GM19468 (cell line): ENCODE measurements at regions not wholly inside any gene's neighbourhood (a gene's known extent, or its start where the extent isn't known, plus 50 kb on each side); places are given as distances from the start of the nearest gene placed in this dataset.
"Not testable (repeated sequence)": the region's sequence is repeated elsewhere in the genome, so short reads cannot be mapped to it uniquely, and the experiment has no call there.

Source experiments
- ATAC-seq: cut with Tn5 transposase; IDR thresholded peaks from one replicate; pipeline ENCODE4 v1.9.1; 2021; ENCODE audit warnings: mild to moderate bottlenecking, moderate library complexity, moderate number of reproducible peaks; ENCODE audit not compliant: unreplicated experiment; ENCODE audit errors: extremely low read depth

DNA sequence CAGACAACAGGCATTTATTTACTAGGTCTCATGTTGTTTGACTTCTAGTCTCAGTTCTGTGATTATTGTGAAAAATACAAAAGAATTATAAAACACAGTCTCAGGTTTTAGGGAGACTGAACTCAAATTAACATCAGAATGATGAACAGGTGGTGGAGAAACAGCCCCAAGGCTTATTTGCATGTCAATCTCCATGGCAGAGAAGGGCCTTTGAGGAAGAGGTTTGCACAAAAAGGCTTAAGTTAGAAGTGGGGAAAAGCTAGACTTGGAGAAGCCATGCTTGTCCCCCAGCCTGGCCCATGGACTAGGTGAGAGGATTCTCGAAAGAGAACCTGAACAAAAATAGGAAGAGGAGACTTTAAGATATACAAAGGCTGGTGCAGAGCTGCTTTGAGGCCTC lies 183.3 kb downstream of the EDN1 start:
- no peak for ATAC-seq

DNA sequence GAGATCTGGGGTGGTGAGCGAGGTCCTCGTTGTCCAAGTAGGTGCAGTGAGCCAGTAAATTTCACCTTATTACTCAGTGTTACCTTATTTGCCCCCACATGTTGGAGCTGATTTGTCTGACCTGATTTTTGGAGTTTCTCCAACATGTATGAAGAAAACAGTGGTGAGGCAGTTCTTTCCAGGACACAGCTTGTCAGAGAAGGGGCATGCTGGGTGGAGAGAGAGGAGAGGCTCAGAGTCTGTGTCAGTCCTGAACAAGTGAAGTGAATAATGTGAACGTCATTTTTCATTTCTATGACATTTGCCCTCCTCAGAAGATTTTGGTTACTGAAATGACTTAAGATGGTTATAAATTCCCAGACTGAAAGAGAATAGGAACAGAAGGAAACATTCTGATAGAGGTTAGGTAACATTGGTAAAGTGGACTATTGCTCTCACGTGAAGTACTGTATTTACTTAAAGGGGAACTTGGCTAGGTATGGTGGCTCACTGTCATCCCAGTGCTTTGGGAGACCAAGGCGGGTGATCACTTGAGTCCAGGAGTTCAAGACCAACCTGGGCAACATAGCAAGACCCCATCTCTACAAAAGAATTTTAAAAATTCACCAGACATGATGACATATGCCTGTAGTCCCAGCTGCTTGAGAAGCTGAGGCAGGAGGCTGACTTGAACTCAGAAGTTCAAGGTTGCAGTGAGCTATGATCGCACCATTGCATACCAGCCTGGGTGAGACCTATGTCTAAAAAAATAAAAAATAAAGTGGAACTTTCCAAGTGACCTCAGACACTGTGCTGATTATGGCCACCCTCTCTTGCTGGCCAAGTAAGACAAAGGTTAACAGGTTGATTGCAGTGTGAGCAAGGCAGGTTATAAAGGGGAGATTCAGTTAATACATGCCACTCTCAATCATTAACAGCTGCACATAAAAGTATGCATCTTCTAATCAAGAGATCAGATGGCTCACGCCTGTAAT lies 184.3 kb downstream of the EDN1 start:
- ATAC-seq: no peak

DNA sequence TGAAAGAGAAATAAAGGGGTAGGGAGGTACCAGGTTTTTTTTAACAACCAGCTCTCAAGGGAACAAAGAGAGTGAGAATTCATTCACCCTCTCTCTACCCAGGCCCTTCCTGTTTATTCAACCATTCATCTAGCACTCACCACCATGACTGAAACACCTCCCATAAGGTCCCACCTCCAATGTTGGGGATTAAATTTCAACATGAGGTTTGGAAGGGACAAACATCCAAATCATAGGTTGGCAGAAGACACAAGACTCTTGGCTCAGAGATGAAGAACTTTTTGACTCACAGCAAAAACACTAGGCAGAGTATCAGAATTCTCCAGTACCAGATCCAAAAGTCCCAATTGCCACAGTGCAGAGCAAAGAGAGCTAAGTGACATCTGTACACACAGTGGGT lies 186.3 kb downstream of the EDN1 start:
- no peak for ATAC-seq

DNA sequence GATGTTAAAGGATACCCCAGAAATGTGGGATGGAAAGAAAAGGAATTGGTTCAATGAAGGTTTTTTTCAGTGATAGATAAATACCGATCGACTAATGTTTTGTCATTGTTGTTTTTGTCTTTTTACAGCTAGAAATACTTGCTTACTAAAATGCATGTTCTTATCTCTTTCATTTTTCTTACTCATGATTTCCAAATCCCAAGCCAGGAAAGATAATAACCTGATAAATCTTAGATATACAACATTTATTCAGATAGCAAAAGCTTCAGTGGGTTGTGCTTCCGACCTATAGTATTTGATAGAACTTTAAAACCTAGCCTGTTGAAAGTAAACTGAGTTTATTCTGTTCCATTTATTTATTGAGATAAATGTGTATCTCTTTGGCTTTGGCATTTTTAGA lies 187.5 kb downstream of the EDN1 start:
- ATAC-seq: no peak

DNA sequence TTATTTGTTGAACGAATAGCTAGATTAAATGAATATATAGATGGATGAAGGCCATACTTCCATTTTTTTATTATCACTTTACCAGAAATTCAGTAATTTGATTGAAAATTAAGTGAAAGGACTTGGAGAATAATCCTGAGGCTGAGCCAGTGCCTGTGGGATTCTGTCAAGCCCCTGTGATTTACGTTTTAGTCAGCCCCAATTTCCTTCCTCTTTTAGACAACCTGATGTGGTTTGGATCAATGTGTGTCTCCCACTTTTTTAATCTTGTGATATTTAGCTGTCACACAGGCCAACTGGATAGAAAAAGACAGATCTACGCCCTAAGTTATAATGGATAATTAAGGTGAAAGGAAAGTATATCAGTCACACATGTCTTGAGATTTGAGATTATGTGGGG lies 188.8 kb downstream of the EDN1 start:
- no peak for ATAC-seq

DNA sequence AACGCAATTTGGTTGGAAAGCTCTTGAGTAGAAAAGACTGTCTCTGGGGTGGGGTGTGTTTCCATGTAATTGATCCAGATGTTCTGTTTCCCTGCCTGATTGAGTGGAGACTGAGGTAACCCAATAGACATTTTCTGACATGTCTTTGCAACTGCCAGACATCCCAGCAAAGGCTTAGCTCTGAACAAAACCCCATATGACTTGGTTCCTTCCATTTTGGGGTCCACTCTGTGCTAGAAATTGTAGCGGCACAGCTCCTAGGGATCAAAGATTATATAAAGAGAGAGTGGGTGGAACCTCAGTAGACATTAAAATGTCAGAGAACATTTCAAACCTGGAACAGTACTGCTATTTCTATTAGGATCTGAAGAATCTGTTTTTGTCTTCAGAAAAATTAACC lies 189.3 kb downstream of the EDN1 start:
- no peak for ATAC-seq

DNA sequence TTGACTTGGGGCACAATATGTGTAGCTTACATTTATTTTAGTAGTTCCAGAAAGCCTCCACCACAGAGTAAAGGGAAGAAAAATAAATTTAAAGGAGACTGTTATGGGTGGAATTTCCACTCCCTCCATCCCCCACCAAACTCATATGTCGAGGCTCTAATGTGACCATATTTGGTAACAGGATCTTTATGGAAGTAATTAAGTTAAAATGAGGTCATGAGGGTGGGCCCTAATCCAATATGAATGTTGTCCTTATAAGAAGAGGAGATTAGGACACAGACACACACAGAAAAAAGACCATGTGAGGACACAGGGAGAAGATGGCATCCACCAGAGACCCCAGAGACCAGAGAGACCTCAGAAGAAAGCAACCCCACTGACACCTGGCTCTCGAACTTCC lies 189.7 kb downstream of the EDN1 start:
- no peak for ATAC-seq

DNA sequence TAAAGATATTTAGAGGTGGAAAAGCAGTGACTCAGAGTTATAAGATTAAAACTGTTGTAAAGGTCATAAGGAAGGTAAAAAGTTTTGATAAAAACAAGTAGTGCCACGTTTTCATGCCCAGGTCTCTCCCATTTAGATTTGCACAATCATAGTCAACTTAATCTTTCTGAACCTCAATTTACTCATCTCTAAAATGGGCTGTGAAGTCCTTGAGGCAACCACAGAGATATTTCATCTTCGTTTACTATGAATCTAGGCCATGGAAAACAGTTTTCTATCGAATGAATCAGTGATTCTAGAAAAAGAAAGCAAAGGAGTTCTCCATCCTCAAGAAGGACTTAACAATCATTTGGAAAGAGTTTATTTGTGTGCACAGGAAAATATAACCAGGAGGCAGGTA lies 190.2 kb downstream of the EDN1 start:
- ATAC-seq: no peak

DNA sequence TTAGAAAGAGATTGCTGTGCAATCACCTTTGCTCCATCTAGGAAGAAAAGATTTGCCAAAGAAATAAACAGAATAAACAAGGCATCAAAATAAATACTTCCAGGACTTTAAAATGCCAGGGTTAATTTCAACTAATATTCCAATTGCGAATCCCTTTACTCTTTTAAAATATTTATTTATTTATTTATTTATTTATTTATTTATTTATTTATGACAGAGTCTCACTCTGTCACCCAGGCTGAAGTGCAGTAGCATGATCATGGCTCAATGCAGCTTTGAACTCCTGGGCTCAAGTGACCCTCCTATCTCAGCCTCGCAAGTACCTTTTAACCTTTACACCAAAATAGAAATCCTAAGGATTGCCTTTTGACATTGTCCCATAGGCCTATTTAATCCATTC lies 191.1 kb downstream of the EDN1 start:
- ATAC-seq: no peak

DNA sequence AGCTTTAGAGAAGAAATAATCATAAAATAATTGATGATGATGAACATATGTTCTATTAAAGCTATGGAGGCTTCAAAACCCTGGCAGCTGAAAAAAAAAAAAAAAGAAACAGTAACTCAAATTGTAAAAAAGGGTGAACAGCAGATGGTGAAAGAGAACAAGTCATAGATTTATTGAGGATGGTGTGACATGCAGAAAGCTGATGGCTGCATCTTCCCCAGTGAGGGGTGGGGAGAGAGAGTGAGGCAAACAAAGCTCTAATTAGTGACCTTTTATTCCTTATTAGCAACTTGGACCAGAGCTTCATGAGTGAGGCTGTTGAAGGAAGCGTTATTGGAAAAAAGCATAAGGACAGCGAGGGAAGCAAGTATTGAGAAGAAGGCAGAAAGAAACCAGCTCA lies 191.7 kb downstream of the EDN1 start:
- no peak for ATAC-seq

DNA sequence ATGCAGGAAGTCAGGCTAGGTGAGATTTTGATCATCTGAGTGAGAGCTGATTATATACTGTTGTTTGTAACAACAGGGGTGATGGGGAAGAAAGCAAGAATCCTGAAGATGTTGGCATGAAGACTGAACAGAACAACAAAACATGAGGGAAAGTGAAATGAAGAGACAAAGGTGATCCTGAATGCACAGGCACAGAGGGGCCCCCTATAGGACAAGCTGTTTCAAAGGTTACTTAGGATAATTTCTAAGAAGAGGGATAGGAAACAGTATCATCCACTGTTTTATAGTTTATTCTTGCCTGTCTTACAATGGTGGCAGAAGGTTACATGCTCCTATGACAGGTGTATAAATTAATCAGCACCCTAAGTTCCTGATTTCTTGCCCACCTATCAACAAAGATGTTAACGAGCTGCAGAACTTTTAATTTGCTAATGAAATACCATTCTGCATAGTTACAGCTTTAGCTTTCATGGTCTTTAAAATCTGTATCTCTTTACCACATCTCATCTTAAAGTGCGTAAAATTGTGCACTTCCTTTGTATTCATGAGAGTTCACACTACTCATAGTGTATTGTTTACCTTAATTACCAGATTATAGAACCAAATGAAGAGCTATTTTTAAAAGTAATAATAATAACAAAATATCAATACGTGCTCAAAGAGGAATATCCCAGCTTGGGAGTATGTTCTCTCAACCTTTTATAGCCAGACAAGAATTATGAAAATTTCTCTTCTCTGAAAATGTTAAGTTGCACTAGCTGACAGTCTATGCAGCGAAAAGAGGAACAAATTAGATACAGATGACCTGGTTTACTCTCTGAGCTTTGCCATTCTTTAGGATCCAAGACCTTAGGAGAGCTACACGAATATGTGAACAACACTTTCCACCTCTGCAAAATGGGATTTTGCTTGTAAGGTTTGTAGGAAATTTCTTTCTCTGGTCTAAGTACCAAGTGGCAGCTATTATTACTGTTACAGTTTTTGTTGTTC lies 192.5 kb downstream of the EDN1 start:
- ATAC-seq: no peak

DNA sequence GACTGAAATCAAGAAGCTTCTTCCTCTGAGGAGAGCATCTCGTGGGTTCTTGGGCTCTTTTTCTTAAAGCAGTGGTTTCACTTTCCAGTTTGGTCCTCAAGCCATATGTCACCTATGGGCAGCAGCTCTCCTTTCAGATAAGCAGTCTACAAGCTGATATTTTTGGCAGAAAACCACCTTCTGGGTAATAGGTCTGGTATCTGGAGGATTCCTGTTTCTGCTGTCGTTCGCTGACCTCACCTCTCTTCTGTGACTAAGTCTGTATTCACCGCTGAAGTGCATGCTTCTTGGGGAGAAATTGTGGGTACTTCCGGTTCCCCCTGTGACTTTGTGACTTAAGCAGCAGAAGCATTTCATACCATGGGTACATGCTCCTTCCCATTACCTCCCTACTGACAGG lies 193.6 kb downstream of the EDN1 start:
- ATAC-seq: peak; percentile 71

DNA sequence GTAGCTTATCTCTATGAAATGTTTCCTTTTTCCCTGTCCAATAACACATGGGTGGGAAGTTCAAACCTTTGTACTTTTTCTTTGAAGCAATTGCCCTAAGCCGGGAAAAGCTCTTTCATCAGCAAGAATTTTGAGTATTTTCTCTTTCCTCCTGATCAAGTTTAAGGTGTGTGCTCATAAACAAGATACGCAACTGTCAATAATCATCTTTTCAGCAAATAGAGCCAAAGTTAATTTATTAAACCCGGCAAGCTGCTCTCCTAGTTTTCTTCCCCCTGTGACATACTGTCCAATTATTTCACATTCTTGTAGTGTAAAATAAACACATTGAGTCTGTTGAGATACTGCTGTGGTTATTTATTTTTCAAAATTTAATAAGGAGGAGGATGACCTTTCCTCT lies 194.4 kb downstream of the EDN1 start:
- no peak for ATAC-seq

DNA sequence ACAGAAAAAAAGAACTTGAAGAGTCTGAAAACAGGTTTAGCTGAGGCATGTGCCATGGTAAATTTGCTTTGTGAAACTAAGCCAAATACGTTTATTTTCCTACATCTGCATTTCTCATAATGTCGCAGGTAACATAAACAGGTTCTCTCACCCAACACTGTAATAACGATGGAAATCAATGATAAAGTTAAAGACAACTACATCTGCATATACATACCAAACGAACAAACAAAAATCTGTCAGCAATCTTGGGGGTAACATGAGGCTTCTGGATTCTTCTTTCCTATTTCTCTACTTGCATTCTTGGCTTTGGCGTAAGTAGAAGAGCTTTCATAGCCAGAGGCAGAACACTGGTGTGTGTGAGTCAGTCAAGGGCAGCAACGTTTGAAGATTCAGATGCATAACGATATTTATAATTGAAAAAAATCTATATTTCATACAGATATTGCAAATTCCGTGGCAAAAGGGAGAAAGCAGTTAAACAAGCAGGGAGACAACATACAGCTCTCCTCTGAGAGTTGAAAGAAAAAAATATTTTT lies 195.1 kb downstream of the EDN1 start:
- ATAC-seq: no peak

DNA sequence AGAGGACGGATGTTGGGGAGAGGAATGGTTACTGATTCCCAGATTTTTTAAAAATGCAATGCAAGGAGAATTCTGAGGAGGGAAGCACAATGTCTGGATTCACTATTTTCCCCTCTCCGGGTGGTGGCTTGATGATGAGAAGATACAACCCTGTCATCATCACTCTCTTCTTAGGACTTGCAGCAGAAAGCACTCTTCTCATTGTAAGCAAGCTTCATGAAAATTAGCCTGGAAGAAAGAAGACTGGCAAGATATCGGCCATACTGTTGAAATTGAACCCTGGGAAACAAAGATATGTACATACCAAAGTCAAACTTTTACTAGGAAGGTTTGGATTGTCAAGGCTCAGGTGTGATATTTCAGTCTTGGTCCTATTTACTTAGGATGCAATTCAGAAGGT lies 195.7 kb downstream of the EDN1 start:
- no peak for ATAC-seq

DNA sequence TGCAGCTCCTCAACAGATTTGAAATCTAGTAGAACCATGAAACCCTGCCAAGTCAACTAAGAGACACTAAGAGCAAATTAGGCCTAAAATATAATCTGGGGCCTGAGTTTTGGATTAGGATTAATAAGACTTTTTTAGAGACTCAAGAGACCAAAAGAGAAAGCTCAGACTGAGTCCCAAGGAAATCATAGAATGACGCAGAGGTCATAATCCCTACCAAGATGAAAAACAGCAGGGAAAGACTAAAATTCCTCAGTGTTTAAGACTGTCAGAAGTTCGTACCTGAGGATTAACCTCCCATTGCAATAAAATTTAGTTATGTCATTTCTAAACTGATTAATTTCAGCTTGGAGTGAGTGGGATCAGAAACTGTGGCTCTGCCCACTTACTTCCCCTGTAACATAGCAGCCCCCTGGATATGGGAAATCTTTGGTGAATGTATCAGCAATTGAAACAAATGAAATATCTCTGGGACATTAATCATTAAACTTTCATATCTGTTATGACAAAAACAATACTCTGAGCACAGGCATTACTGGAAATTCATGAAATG lies 200.3 kb downstream of the EDN1 start:
- no peak for ATAC-seq

DNA sequence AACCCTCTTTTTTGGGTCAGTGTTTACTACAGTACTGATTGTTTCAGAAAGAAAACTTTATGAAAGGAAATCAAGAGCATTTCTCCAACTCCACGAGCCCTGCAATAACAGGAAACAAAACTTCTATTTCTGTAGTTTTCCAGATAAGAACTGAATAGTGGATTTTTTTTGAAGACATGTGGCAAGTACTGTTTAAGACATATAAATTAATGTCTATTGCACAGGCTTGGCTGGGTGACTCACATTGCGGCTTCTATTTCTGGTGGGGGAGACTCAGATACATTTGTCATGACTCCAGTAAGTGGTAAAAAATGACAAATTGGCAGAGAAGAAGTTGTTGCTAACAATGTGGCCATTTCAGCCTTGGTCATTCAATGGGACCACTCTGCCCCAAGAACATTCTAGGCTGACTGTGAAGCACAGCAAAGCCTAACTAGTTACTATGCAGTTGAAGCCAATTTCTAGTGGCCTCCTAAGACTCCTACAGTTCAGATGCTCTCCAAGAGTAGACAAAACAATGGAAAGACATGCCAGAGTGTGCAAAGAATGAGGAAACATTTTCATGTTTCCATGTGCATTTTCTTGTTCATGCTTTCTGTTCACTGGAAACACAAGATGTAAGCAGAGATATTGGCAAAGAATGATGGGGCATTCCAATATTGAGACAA lies 200.9 kb downstream of the EDN1 start:
- no peak for ATAC-seq

DNA sequence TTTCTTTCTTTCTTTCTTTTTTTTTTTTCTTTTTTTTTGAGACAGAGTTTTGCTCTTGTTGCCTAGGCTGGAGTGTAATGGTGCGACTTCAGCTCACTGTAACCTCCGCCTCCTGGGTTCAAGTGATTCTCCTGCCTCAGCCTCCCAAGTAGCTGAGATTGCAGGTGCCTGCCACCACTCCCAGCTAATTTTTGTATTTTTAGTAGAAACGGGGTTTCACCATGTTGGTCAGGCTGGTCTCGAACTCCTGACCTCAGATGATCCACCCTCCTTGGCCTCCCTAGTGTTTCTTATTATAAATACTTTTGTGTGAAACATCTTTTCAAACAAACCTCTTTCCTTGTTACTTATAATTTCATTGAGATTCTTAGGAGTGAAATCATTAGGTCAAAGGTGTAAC lies 202.8 kb downstream of the EDN1 start:
- ATAC-seq: not testable (repeated sequence)

DNA sequence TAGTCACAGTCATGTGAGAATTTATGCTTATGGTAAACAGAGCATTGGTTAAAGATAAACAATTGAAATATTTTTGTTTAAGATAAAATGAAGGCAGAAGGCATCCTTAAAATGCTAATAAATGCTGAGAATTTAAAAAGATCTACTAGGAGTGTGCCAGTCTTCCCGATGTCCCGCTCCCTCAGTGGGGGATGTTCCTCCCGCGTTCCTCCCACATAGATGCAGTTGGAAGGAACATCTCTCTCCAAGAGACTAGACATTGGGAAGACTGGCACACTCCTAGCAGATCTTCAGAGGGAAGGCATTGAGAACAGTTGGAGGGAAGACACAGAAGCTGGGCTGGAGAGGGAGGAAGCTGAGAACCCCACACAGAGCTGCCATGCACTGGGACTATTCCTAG lies 203.3 kb downstream of the EDN1 start:
- no peak for ATAC-seq

DNA sequence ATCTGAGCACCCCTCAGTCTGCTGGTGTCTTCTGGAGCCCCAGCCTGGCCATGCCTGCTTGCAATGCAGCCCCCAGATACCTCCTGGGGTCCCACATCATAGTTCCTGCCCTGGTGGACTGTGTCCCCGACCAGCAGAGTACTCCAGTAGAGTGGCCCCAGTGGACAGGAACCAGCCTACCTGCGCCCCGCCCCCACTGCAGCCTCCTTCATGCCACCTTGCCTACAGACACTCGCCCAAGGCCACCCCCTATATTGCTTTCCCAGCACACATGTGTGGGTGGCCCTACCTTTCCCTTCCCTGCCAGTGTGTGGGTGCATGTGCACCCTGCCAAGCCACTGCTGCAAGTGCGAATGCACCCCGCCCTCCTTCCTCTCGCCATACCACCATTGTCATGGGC lies 204.0 kb downstream of the EDN1 start:
- no peak for ATAC-seq
